Astrocyte of the cerebellum (primary cell): ENCODE measurements at regions not wholly inside any gene's neighbourhood (a gene's known extent, or its start where the extent isn't known, plus 50 kb on each side); places are given as distances from the start of the nearest gene placed in this dataset.

Source experiments
- DNase-seq: peaks from one replicate; pipeline ENCODE4 v3.0.0-alpha.2; 2011; ENCODE audit warnings: low read depth
- H3K4me3 ChIP-seq: 2 replicates; pipeline ENCODE4 v1.5.1; 2011; ENCODE audit warnings: mild to moderate bottlenecking, low read depth, low read length, moderate library complexity
- CTCF ChIP-seq: IDR thresholded peaks from 2 replicates; pipeline ENCODE4 v1.5.1; 2012; ENCODE audit warnings: low read length, low read depth, moderate library complexity, mild to moderate bottlenecking; ENCODE audit errors: missing control alignments
- in situ Hi-C: cut with HindIII; loops from 2 replicates; pipeline ENCODE4 v1.10.0; 2017; ENCODE audit warnings: low sequenced_read_pairs

- DNase-seq = no peak
- TF ChIP-seq CTCF = no peak
- in situ Hi-C loops = no loop called here
- no peak overlapping the region for H3K4me3 ChIP-seq
Measured at GRCh38 chr13:104987621-104988020, 1547.8 kb downstream of the EFNB2 start.

- in situ Hi-C loops = loop anchor here (5.0 kb wide), 1 partner anchor 43 kb away; no protein-coding TSS in a partner anchor
- DNase-seq = peak; percentile 84
- TF ChIP-seq CTCF = no peak
- H3K4me3 ChIP-seq = no peak overlapping the region
Measured at GRCh38 chr13:104984296-104984818, 1551.1 kb downstream of the EFNB2 start.

- in situ Hi-C loops = loop anchor here (5.0 kb wide), 1 partner anchor 44 kb away; no protein-coding TSS in a partner anchor
- no peak for TF ChIP-seq CTCF
- DNase-seq = no peak
- H3K4me3 ChIP-seq = no peak overlapping the region
Measured at GRCh38 chr13:104983601-104984000, 1551.9 kb downstream of the EFNB2 start.

GRCh38 chr13:104980586-104980985 is 1554.9 kb downstream of the EFNB2 start:
- H3K4me3 ChIP-seq = no peak overlapping the region
- no peak for TF ChIP-seq CTCF
- DNase-seq = no peak
- in situ Hi-C loops = loop anchor here (5.0 kb wide), 1 partner anchor 47 kb away; no protein-coding TSS in a partner anchor

- in situ Hi-C loops = loop anchor here (5.0 kb wide), 1 partner anchor 48 kb away; no protein-coding TSS in a partner anchor
- no peak for DNase-seq
- TF ChIP-seq CTCF = no peak
- no peak overlapping the region for H3K4me3 ChIP-seq
Measured at GRCh38 chr13:104979281-104980030, 1556.0 kb downstream of the EFNB2 start.

GRCh38 chr13:104976986-104977385 is 1558.5 kb downstream of the EFNB2 start:
- no peak for TF ChIP-seq CTCF
- H3K4me3 ChIP-seq = no peak overlapping the region
- in situ Hi-C loops = no loop called here
- no peak for DNase-seq
